ENCODE measurements at regions not wholly inside any gene's neighbourhood (a gene's known extent, or its start where the extent isn't known, plus 50 kb on each side); places are given as distances from the start of the nearest gene placed in this dataset.

DNA sequence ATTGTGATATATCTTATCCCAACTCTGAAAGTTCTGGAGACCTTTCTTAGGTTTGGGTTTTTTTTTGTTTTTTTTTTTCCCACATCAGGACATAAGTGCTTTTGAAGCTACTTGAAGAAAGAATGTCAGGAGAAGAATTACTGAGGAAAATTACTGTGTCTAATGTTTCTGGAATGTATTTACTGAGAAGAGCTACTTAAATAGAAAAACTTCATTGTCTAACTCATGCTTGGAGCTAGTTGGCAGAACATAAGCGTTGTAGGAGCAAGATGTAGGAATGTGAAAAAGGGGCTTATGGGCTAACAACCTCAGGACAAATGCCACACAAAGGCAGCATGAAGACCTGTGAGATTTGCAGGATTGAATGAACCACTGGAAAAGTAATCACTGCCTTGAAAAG is 166.6 kb upstream of the GLRA2 start:
- Histone ChIP-seq H2AFZ (0 out of 2 replicates have a peak overlapping the region, but pooled peaks have one; percentile 9), H3K4me1 (ENCODE audit: insufficient read depth) (peaks cover 26% of the 10 kb centered on the region), H3K27ac (ENCODE audit: low read depth) (no peak overlapping the region), H3K79me2 (replicated peaks; ENCODE audit: insufficient read depth) (no peaks in the 10 kb centered on the region), H3K27me3 (ENCODE audit: insufficient read depth) (no peaks in the 10 kb centered on the region), H3F3A (replicated peaks; ENCODE audit: low read depth) (no peaks in the 10 kb centered on the region), H3K4me3 (no peak overlapping the region), H4K20me1 (replicated peaks; ENCODE audit: insufficient read depth) (no peaks in the 10 kb centered on the region), H3K36me3 (ENCODE audit: insufficient read depth) (no peaks in the 10 kb centered on the region), H3K9me2 (ENCODE audit: insufficient read depth) (peaks cover 3% of the 10 kb centered on the region; the same call in 1 of the 2 replicates), H3K4me2 (no peak overlapping the region)
- peaks cover 4% of the 10 kb centered on the region; the same call in 2 of the 3 replicates for H3K9me3 Mint-ChIP-seq
- no peak for ATAC-seq
- H3K27ac Mint-ChIP-seq, result no peak overlapping the region
- H3K27me3 Mint-ChIP-seq (ENCODE audit: insufficient read depth, low read depth, poor library complexity), result no peaks in the 10 kb centered on the region
- TF ChIP-seq EZH2 (IDR thresholded peaks at IDR 0.05; ENCODE audit: low read depth, unreplicated experiment), result no peak
- TF ChIP-seq, protein P1, sequence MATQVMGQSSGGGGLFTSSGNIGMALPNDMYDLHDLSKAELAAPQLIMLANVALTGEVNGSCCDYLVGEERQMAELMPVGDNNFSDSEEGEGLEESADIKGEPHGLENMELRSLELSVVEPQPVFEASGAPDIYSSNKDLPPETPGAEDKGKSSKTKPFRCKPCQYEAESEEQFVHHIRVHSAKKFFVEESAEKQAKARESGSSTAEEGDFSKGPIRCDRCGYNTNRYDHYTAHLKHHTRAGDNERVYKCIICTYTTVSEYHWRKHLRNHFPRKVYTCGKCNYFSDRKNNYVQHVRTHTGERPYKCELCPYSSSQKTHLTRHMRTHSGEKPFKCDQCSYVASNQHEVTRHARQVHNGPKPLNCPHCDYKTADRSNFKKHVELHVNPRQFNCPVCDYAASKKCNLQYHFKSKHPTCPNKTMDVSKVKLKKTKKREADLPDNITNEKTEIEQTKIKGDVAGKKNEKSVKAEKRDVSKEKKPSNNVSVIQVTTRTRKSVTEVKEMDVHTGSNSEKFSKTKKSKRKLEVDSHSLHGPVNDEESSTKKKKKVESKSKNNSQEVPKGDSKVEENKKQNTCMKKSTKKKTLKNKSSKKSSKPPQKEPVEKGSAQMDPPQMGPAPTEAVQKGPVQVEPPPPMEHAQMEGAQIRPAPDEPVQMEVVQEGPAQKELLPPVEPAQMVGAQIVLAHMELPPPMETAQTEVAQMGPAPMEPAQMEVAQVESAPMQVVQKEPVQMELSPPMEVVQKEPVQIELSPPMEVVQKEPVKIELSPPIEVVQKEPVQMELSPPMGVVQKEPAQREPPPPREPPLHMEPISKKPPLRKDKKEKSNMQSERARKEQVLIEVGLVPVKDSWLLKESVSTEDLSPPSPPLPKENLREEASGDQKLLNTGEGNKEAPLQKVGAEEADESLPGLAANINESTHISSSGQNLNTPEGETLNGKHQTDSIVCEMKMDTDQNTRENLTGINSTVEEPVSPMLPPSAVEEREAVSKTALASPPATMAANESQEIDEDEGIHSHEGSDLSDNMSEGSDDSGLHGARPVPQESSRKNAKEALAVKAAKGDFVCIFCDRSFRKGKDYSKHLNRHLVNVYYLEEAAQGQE (IDR thresholded peaks at IDR 0.05; ENCODE audit: unreplicated experiment), result no peak
- no peak overlapping the region for H3K4me3 Mint-ChIP-seq
- H3K4me1 Mint-ChIP-seq, result peaks cover 26% of the 10 kb centered on the region
- H3K36me3 Mint-ChIP-seq (ENCODE audit: low read depth), result peaks cover 10% of the 10 kb centered on the region; the same call in 2 of the 3 replicates
- DNase-seq (ENCODE audit: low spot score), result no peak

DNA sequence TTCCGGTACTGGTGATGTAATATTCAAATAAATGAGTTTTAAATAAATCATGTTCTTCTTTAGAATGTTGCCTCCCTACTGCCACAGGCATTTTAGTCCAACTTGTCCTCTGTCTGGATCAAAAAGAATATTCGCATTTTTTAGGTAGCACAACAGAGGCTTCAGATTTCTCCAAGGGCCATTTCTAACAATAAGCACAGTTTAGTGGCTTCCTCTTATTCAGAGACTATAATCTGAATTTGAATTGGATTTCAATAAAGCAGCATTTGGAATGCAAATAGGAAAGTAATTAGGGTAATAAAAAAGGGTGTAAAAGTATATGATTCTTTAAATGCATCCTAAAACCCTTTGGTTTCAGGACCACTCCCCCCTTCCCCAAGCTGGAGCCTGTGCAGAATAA is 167.9 kb upstream of the GLRA2 start:
- Mint-ChIP-seq H3K4me1 (peaks cover 26% of the 10 kb centered on the region), H3K27me3 (ENCODE audit: insufficient read depth, low read depth, poor library complexity) (no peaks in the 10 kb centered on the region), H3K27ac (no peak overlapping the region), H3K4me3 (no peak overlapping the region), H3K9me3 (peaks cover 4% of the 10 kb centered on the region; the same call in 2 of the 3 replicates), H3K36me3 (ENCODE audit: low read depth) (peaks cover 10% of the 10 kb centered on the region; the same call in 2 of the 3 replicates)
- no peaks in the 10 kb centered on the region for H3K27me3 ChIP-seq (ENCODE audit: insufficient read depth)
- H2AFZ ChIP-seq, result no peak overlapping the region
- no peaks in the 10 kb centered on the region for H3K36me3 ChIP-seq (ENCODE audit: insufficient read depth)
- H3K4me2 ChIP-seq, result peak overlapping the region; percentile 31
- TF ChIP-seq, protein P1 (IDR thresholded peaks at IDR 0.05; ENCODE audit: unreplicated experiment), result no peak
- TF ChIP-seq NANOG (IDR thresholded peaks at IDR 0.05; ENCODE audit: borderline replicate concordance), result peak; percentile 72
- no peaks in the 10 kb centered on the region for H3K79me2 ChIP-seq (replicated peaks; ENCODE audit: insufficient read depth)
- no peaks in the 10 kb centered on the region for H3F3A ChIP-seq (replicated peaks; ENCODE audit: low read depth)
- no peaks in the 10 kb centered on the region for H4K20me1 ChIP-seq (replicated peaks; ENCODE audit: insufficient read depth)
- H3K9me2 ChIP-seq (ENCODE audit: insufficient read depth), result peaks cover 3% of the 10 kb centered on the region; the same call in 1 of the 2 replicates
- ATAC-seq (no peak), DNase-seq (ENCODE audit: low spot score) (no peak)
- H3K4me3 ChIP-seq, result no peak overlapping the region
- no peak overlapping the region for H3K27ac ChIP-seq (ENCODE audit: low read depth)
- peaks cover 26% of the 10 kb centered on the region for H3K4me1 ChIP-seq (ENCODE audit: insufficient read depth)
